ENCODE measurements at regions not wholly inside any gene's neighbourhood (a gene's known extent, or its start where the extent isn't known, plus 50 kb on each side); places are given as distances from the start of the nearest gene placed in this dataset.

DNA sequence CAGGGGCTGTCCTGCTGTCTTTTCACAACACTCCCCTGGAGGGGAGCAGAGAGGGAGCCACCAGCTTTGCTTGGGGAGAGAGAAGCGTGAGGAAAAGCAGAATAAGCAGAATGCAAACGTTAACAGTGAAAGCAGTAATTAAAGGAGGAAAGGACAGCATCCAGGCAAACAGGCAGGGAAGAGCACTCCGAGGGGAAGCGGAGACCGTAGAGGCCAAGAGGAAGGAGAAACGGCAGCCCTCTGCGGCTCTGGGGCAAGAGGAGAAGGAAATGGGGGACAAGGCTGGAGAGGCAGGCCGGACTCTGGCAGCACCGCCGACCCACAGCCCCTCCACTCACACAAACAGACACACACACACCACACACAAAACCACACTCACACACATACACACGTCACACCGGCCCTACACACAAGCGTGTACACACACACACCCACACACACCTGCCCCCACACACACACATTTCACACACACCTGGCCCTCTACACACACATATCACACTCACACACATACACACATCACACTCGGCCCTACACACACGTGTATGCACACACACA lies 449.8 kb downstream of the SOX6 start:
- TF ChIP-seq POLR2A (IDR thresholded peaks at IDR 0.05) = no peak
- no peak for TF ChIP-seq CTCF (IDR thresholded peaks at IDR 0.05)
